ENCODE measurements at regions not wholly inside any gene's neighbourhood (a gene's known extent, or its start where the extent isn't known, plus 50 kb on each side); places are given as distances from the start of the nearest gene placed in this dataset.

- Histone ChIP-seq H3K4me3 (ENCODE audit: low read length) (no peak overlapping the region), H4K20me1 (ENCODE audit: control insufficient read depth, insufficient read depth, low read depth, low read length) (no peaks in the 10 kb centered on the region), H3K4me1 (ENCODE audit: control insufficient read depth, low read length) (no peaks in the 10 kb centered on the region), H3K36me3 (ENCODE audit: control insufficient read depth, low read length) (no peaks in the 10 kb centered on the region), H3K27me3 (ENCODE audit: control insufficient read depth, low read length) (peaks cover 6% of the 10 kb centered on the region), H3K9me2 (replicated peaks; ENCODE audit: control insufficient read depth, low read length) (no peaks in the 10 kb centered on the region), H3K9me3 (ENCODE audit: control insufficient read depth, insufficient read depth, low read length) (no peaks in the 10 kb centered on the region), H3K79me2 (ENCODE audit: control insufficient read depth, low read length) (no peaks in the 10 kb centered on the region), H3F3A (ENCODE audit: control insufficient read depth, insufficient read depth) (no peaks in the 10 kb centered on the region), H3K4me2 (ENCODE audit: low read length) (no peak overlapping the region), H3K27ac (ENCODE audit: low read depth, low read length) (no peak overlapping the region)
- TF ChIP-seq EZH2phosphoT487 (IDR thresholded peaks at IDR 0.05; ENCODE audit: borderline replicate concordance, low read length) (no peak), CTCF (IDR thresholded peaks at IDR 0.05; ENCODE audit: low read depth, low read length, poor library complexity, severe bottlenecking) (no peak)
Observed at GRCh38 chr4:151459375-151459774, 50.4 kb downstream of the FHIP1A start.

GRCh38 chr4:151460434-151460833 lies 51.5 kb downstream of the FHIP1A start:
- Histone ChIP-seq H3K4me3 (ENCODE audit: low read length) (no peak overlapping the region), H3K4me1 (ENCODE audit: control insufficient read depth, low read length) (no peaks in the 10 kb centered on the region), H4K20me1 (ENCODE audit: control insufficient read depth, insufficient read depth, low read depth, low read length) (no peaks in the 10 kb centered on the region), H3K9me2 (replicated peaks; ENCODE audit: control insufficient read depth, low read length) (no peaks in the 10 kb centered on the region), H3K4me2 (ENCODE audit: low read length) (no peak overlapping the region), H3K27me3 (ENCODE audit: control insufficient read depth, low read length) (peaks cover 6% of the 10 kb centered on the region), H3K36me3 (ENCODE audit: control insufficient read depth, low read length) (no peaks in the 10 kb centered on the region), H3F3A (ENCODE audit: control insufficient read depth, insufficient read depth) (no peaks in the 10 kb centered on the region), H3K79me2 (ENCODE audit: control insufficient read depth, low read length) (no peaks in the 10 kb centered on the region), H3K27ac (ENCODE audit: low read depth, low read length) (no peak overlapping the region), H3K9me3 (ENCODE audit: control insufficient read depth, insufficient read depth, low read length) (no peaks in the 10 kb centered on the region)
- TF ChIP-seq CTCF (IDR thresholded peaks at IDR 0.05; ENCODE audit: low read depth, low read length, poor library complexity, severe bottlenecking) (no peak), EZH2phosphoT487 (IDR thresholded peaks at IDR 0.05; ENCODE audit: borderline replicate concordance, low read length) (no peak)

- H3F3A ChIP-seq (ENCODE audit: control insufficient read depth, insufficient read depth): no peaks in the 10 kb centered on the region
- no peak overlapping the region for H3K4me2 ChIP-seq (ENCODE audit: low read length)
- no peaks in the 10 kb centered on the region for H3K4me1 ChIP-seq (ENCODE audit: control insufficient read depth, low read length)
- no peaks in the 10 kb centered on the region for H3K9me3 ChIP-seq (ENCODE audit: control insufficient read depth, insufficient read depth, low read length)
- no peak overlapping the region for H3K27ac ChIP-seq (ENCODE audit: low read depth, low read length)
- no peaks in the 10 kb centered on the region for H4K20me1 ChIP-seq (ENCODE audit: control insufficient read depth, insufficient read depth, low read depth, low read length)
- no peaks in the 10 kb centered on the region for H3K27me3 ChIP-seq (ENCODE audit: control insufficient read depth, low read length)
- H3K4me3 ChIP-seq (ENCODE audit: low read length): no peak overlapping the region
- TF ChIP-seq EZH2phosphoT487 (IDR thresholded peaks at IDR 0.05; ENCODE audit: borderline replicate concordance, low read length): no peak
- TF ChIP-seq CTCF (IDR thresholded peaks at IDR 0.05; ENCODE audit: low read depth, low read length, poor library complexity, severe bottlenecking): no peak
- H3K9me2 ChIP-seq (replicated peaks; ENCODE audit: control insufficient read depth, low read length): no peaks in the 10 kb centered on the region
- H3K36me3 ChIP-seq (ENCODE audit: control insufficient read depth, low read length): no peaks in the 10 kb centered on the region
- no peaks in the 10 kb centered on the region for H3K79me2 ChIP-seq (ENCODE audit: control insufficient read depth, low read length)
Observed at GRCh38 chr4:151462554-151462953, 53.6 kb downstream of the FHIP1A start.
